Activated T-cell treated with anti-CD3 and anti-CD28 coated beads, Interleukin-2, amount 50 U/mL, for 72 hours (primary cell): ENCODE measurements at regions not wholly inside any gene's neighbourhood (a gene's known extent, or its start where the extent isn't known, plus 50 kb on each side); places are given as distances from the start of the nearest gene placed in this dataset.
A peak's percentile ranks its signal among the peaks of the same experiment; 100 is the strongest.
"Not testable (repeated sequence)": the region's sequence is repeated elsewhere in the genome, so short reads cannot be mapped to it uniquely, and the experiment has no call there.

Experiments
- ATAC-seq, 2 donors: fragments of 150-1000 bp; cut with Tn5 transposase; replicated peaks in 1 of 2; 2 replicates each; pipeline ENCODE4 v1.10.0; 2021; ENCODE audit warnings: moderate library complexity in 2 of 2, mild to moderate bottlenecking in 1 of 2
- DNase-seq, 2 donors: peaks; one replicate each; pipeline ENCODE4 v3.0.0; 2021 to 2022; ENCODE audit warnings: mixed read lengths in 1 of 2
- H3K27ac Mint-ChIP-seq: one replicate; pipeline ENCODE4 v1.8.0; 2022; ENCODE audit warnings: mild to moderate bottlenecking, moderate library complexity, mixed read lengths
- H3K27me3 Mint-ChIP-seq: one replicate; pipeline ENCODE4 v1.8.0; 2022; ENCODE audit warnings: low read depth, mixed read lengths
- H3K36me3 Mint-ChIP-seq, 2 donors: one replicate each; pipeline ENCODE4 v1.8.0; 2022; ENCODE audit warnings: mixed read lengths in 2 of 2, mild to moderate bottlenecking in 1 of 2; ENCODE audit not compliant: insufficient read depth in 2 of 2
- H3K4me1 Mint-ChIP-seq: one replicate; pipeline ENCODE4 v1.8.0; 2022; ENCODE audit warnings: low read depth, mixed read lengths
- H3K4me3 Mint-ChIP-seq, 2 donors: one replicate each; pipeline ENCODE4 v1.8.0; 2022; ENCODE audit warnings: mild to moderate bottlenecking in 2 of 2, mixed read lengths in 2 of 2, moderate library complexity in 2 of 2
- H3K9me3 Mint-ChIP-seq, 2 donors: one replicate each; pipeline ENCODE4 v1.8.0; 2022; ENCODE audit warnings: mixed read lengths in 2 of 2

- Mint-ChIP-seq H3K9me3 (peaks cover 4 to 5% of the 10 kb centered on the region in 2 donors), H3K4me3 (no peak overlapping the region), H3K27ac (no peak overlapping the region), H3K4me1 (no peaks in the 10 kb centered on the region), H3K36me3 (no peaks in the 10 kb centered on the region), H3K27me3 (no peaks in the 10 kb centered on the region)
- ATAC-seq (no peak), DNase-seq (no peak)
These were observed 2465.1 kb upstream of the PCDH20 start for GRCh38 chr13:63880705-63881104.

GRCh38 chr13:63873936-63874335 is 2458.3 kb upstream of the PCDH20 start:
- H3K9me3 Mint-ChIP-seq: peaks cover 6 to 12% of the 10 kb centered on the region in 2 donors
- H3K27ac Mint-ChIP-seq: no peak overlapping the region
- ATAC-seq: no peak
- no peak overlapping the region for H3K4me3 Mint-ChIP-seq
- no peaks in the 10 kb centered on the region for H3K27me3 Mint-ChIP-seq
- H3K4me1 Mint-ChIP-seq: no peaks in the 10 kb centered on the region
- no peak for DNase-seq
- peaks cover 0 to 2% of the 10 kb centered on the region in 2 donors for H3K36me3 Mint-ChIP-seq

- DNase-seq (no peak), ATAC-seq (no peak)
- Mint-ChIP-seq H3K27ac (no peak overlapping the region), H3K4me1 (no peaks in the 10 kb centered on the region), H3K9me3 (peaks cover 14 to 24% of the 10 kb centered on the region in 2 donors), H3K27me3 (no peaks in the 10 kb centered on the region), H3K36me3 (peaks cover 3 to 4% of the 10 kb centered on the region in 2 donors), H3K4me3 (no peak overlapping the region)
These were observed 2448.7 kb upstream of the PCDH20 start for GRCh38 chr13:63864171-63864902.

- Mint-ChIP-seq H3K27me3 (no peaks in the 10 kb centered on the region), H3K4me3 (no peak overlapping the region), H3K9me3 (peaks cover 0 to 3% of the 10 kb centered on the region in 2 donors), H3K36me3 (no peaks in the 10 kb centered on the region), H3K4me1 (no peaks in the 10 kb centered on the region), H3K27ac (no peak overlapping the region)
- DNase-seq (no peak), ATAC-seq (peak; percentile 47 to 56)
These were observed 2439.9 kb upstream of the PCDH20 start for GRCh38 chr13:63855457-63856118.

GRCh38 chr13:63853816-63854215 is 2438.2 kb upstream of the PCDH20 start:
- H3K36me3 Mint-ChIP-seq: no peaks in the 10 kb centered on the region
- no peak for DNase-seq
- no peaks in the 10 kb centered on the region for H3K27me3 Mint-ChIP-seq
- peaks cover 0 to 1% of the 10 kb centered on the region in 2 donors for H3K9me3 Mint-ChIP-seq
- H3K4me3 Mint-ChIP-seq: no peak overlapping the region
- no peaks in the 10 kb centered on the region for H3K4me1 Mint-ChIP-seq
- no peak for ATAC-seq
- no peak overlapping the region for H3K27ac Mint-ChIP-seq

- Mint-ChIP-seq H3K36me3 (no peaks in the 10 kb centered on the region), H3K4me1 (no peaks in the 10 kb centered on the region), H3K9me3 (peaks cover 4 to 6% of the 10 kb centered on the region in 2 donors), H3K27me3 (no peaks in the 10 kb centered on the region), H3K27ac (no peak overlapping the region), H3K4me3 (no peak overlapping the region)
- DNase-seq: no peak
- no peak for ATAC-seq
These were observed 2435.9 kb upstream of the PCDH20 start for GRCh38 chr13:63851526-63851925.

- no peaks in the 10 kb centered on the region for H3K4me1 Mint-ChIP-seq
These were observed 2428.4 kb upstream of the PCDH20 start for GRCh38 chr13:63843766-63844699.

GRCh38 chr13:63842102-63842501 is 2426.5 kb upstream of the PCDH20 start:
- Mint-ChIP-seq H3K4me3 (no peak overlapping the region), H3K4me1 (no peaks in the 10 kb centered on the region), H3K9me3 (peaks cover 3 to 6% of the 10 kb centered on the region in 2 donors), H3K27me3 (no peaks in the 10 kb centered on the region), H3K27ac (no peak overlapping the region), H3K36me3 (peaks cover 0 to 1% of the 10 kb centered on the region in 2 donors)
- DNase-seq (no peak), ATAC-seq (no peak)

More at GRCh38 chr13:63843766-63844699, 2428.4 kb upstream of the PCDH20 start:
- Mint-ChIP-seq H3K27ac (no peak overlapping the region), H3K9me3 (peaks cover 3 to 7% of the 10 kb centered on the region in 2 donors), H3K36me3 (peaks cover 0 to 1% of the 10 kb centered on the region in 2 donors), H3K4me3 (no peak overlapping the region), H3K27me3 (no peaks in the 10 kb centered on the region)
- DNase-seq: no peak
- ATAC-seq: no peak

- Mint-ChIP-seq H3K27me3 (no peaks in the 10 kb centered on the region), H3K36me3 (peaks cover 0 to 1% of the 10 kb centered on the region in 2 donors), H3K9me3 (peaks cover 0 to 1% of the 10 kb centered on the region in 2 donors), H3K4me1 (no peaks in the 10 kb centered on the region), H3K27ac (no peak overlapping the region), H3K4me3 (no peak overlapping the region)
- DNase-seq (no peak), ATAC-seq (no peak)
These were observed 2425.1 kb upstream of the PCDH20 start for GRCh38 chr13:63840551-63841421.

GRCh38 chr13:63838366-63839110 is 2422.9 kb upstream of the PCDH20 start:
- DNase-seq (no peak), ATAC-seq (no peak)
- Mint-ChIP-seq H3K27ac (no peak overlapping the region), H3K4me3 (no peak overlapping the region), H3K36me3 (peaks cover 0 to 1% of the 10 kb centered on the region in 2 donors), H3K27me3 (no peaks in the 10 kb centered on the region), H3K9me3 (peaks cover 0 to 1% of the 10 kb centered on the region in 2 donors), H3K4me1 (no peaks in the 10 kb centered on the region)

GRCh38 chr13:63837701-63838100 is 2422.1 kb upstream of the PCDH20 start:
- not testable (repeated sequence) for H3K36me3 Mint-ChIP-seq, H3K4me3 Mint-ChIP-seq, H3K27me3 Mint-ChIP-seq, DNase-seq, H3K27ac Mint-ChIP-seq, ATAC-seq, H3K9me3 Mint-ChIP-seq, H3K4me1 Mint-ChIP-seq

GRCh38 chr13:63829609-63830008 is 2414.0 kb upstream of the PCDH20 start:
- DNase-seq: not testable (repeated sequence)

More at GRCh38 chr13:63829609-63830008, 2414.0 kb upstream of the PCDH20 start:
- not testable (repeated sequence) for H3K9me3 Mint-ChIP-seq, H3K36me3 Mint-ChIP-seq, ATAC-seq, H3K4me1 Mint-ChIP-seq, H3K27me3 Mint-ChIP-seq, H3K4me3 Mint-ChIP-seq, H3K27ac Mint-ChIP-seq
